GM21528 (cell line): ENCODE measurements at regions not wholly inside any gene's neighbourhood (a gene's known extent, or its start where the extent isn't known, plus 50 kb on each side); places are given as distances from the start of the nearest gene placed in this dataset.

Source experiments
- ATAC-seq: cut with Tn5 transposase; IDR thresholded peaks from one replicate; pipeline ENCODE4 v1.9.1; 2021; ENCODE audit warnings: mild to moderate bottlenecking, moderate library complexity; ENCODE audit not compliant: unreplicated experiment, low FRiP score

DNA sequence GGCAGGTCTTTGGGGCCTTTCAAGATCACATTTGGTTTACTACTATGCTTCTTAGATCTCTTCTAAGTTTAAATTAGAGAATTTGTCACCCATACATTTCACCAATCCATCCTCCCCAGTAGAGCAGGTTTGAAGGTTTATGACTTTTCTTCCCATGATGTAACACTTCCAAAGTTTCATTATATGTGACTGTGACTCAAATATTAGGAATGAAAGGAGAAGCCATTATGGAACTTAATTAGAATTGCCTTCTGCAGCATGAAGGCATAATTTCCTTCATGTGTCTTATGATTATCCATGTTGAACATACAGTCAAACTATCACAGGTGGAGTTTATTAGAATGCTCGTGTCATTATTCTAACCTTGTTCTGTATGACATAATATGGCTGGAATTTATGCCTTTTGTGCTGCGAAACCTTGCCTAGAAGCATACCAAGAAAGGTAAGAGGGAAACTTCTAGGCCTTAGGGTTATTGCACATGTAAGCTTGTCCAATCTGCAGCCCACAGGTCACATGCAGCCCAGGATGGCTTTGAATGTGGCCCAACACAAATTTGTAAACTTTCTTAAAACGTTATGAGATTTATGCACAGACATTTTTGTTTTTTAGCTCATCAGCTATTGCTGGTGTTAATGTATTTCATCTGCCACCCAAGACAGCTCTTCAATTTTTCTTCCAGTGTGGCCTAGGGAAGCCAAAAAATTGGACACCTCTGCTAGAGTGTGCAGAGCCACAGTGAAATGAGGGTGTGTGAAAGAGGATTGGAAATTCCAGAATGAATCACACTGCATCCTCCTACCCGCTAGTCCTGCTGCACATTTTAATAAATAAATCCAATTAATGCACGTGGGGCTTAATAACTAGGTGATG lies 133.6 kb downstream of the TMEM26 start:
- no peak for ATAC-seq

- ATAC-seq: no peak
Measured at GRCh38 chr10:61318429-61318828, 134.8 kb downstream of the TMEM26 start.

DNA sequence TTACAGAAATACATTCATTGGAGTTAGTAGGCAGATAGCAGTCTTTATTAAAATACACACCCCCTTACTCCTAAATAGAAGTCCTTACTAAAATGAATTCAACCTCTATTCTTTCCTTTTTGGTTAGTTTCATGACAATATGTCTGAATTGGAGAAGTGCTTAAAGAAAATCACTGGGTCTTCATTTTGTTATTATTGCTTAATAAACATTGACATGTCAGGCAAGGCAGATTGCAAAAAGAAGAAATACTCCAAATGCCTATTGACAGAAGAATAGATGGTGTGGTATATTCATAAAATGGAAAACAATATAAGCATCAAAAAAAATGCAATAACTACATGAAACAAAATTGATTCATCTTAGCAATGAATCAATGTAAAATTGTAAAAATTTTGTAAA lies 135.5 kb downstream of the TMEM26 start:
- ATAC-seq: no peak

- ATAC-seq: no peak
Measured at GRCh38 chr10:61316676-61317265, 136.4 kb downstream of the TMEM26 start.

GRCh38 chr10:61314273-61314672 lies 138.9 kb downstream of the TMEM26 start:
- ATAC-seq: no peak

GRCh38 chr10:61313460-61313859 lies 139.7 kb downstream of the TMEM26 start:
- no peak for ATAC-seq

DNA sequence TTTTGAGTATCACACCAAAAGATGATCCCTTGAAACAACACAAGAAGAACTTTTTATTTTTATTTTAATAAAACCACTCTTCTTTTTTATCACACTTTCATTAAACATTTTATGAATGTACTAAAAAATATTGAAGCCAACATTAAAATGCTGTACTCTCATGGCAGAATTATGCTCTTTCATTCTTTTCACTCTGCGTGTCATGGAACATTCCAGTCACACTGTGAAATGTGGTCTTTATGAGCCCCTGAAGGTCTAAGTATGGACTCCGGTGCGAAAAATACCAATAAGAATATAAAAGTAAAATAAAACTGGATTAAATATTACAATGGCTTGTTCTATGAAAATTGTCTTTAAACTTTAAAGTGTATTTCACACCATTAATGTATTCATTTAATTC lies 148.4 kb downstream of the TMEM26 start:
- ATAC-seq: no peak

DNA sequence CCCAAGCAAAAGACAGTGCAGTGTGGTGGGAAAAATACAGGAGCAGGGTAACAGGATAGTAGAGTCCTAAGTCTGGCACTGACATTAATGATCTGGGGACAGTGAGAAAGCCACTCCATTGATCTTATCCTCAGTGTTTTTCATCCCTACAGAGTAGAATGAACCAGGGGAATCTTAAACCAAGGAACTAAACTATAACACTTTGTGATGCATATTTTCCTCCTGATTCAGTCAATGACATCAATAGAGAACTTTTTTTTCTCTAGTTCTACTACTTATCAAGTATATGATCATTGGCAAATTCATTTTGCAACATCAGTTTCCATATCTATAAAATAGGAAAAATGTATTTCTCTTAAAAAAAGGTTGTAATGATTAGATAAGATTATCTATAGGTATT lies 151.1 kb downstream of the TMEM26 start:
- ATAC-seq: no peak

GRCh38 chr10:61301575-61301974 lies 151.6 kb downstream of the TMEM26 start:
- no peak for ATAC-seq

DNA sequence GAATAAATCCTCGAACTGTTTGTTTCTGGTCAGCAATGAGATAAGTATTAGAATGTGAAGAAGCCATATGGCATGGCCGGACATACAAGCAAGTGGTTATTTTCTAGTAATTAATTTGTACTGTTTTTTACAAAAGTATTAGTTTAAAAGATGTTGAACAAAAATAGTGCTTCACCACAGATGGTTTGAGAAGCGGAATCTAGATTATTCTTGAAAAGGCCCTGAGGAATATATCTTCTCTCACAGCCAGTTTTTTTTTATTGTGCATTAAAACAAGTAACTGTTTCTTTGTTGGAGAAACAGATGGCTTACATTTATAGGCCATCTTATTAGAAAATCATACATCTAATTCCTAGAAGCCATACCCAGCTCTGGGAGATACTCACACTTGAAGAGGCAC lies 153.3 kb downstream of the TMEM26 start:
- ATAC-seq: no peak

DNA sequence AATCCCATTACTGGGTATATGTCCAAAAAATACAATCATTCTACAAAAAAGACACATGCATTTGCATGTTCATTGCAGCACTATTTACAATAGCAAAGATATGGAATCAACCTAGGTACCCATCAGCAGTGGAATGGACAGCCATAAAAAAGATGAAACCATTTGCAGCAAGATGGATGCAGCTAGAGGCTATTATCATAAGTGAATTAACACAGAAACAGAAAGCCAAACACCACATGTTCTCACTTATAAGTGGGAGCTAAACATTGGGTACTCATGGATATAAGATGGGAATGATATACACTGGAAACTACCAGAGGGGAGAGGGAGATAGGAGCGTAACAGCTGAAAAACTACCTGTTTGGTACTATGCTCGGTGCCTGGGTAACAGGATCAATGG lies 154.0 kb downstream of the TMEM26 start:
- no peak for ATAC-seq

- no peak for ATAC-seq
Measured at GRCh38 chr10:61298194-61298593, 155.0 kb downstream of the TMEM26 start.

- no peak for ATAC-seq
Measured at GRCh38 chr10:61296161-61296560, 157.0 kb downstream of the TMEM26 start.

GRCh38 chr10:61294131-61294530 lies 159.1 kb downstream of the TMEM26 start:
- ATAC-seq: no peak

DNA sequence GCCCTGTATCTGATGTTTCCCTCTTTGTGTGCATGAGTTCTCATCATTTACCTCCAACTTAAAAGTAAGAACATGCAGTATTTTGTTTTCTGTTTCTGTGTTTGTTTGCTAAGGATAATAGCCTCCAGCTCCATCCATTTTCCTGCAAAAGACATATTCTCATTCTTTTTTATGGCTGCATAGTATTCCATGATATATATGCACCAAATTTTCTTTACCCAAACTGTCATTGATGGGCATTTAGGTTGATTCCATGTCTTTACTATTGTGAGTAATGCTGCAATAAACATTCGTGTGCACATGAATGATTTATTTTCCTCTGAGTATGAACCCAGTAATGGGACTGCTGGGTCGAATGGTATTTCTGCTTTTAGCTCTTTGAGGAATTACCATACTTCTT lies 163.4 kb downstream of the TMEM26 start:
- no peak for ATAC-seq

DNA sequence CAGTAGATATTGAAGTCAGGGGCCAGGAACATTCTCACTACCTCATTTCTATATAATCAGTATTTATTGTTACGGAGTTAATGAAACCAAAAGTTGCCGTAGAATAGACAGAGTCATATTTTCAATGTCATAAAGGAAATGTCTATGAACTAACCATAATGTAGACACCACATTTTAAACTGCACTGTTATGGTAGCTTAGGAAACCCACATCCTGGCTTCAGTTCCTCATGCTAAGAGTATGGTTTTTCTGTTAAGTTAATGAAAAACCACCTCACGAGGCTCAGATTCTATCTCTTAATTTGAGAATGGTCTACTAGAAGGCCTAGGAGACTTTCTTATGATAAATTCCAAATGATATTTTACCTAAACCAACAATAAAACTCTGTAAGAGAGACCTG lies 166.5 kb downstream of the TMEM26 start:
- ATAC-seq: peak; percentile 100

- ATAC-seq: no peak
Measured at GRCh38 chr10:61285749-61286148, 167.4 kb downstream of the TMEM26 start.

- no peak for ATAC-seq
Measured at GRCh38 chr10:61284222-61284890, 168.8 kb downstream of the TMEM26 start.

GRCh38 chr10:61283481-61284221 lies 169.5 kb downstream of the TMEM26 start:
- no peak for ATAC-seq

- ATAC-seq: no peak
Measured at GRCh38 chr10:61283066-61283465, 170.1 kb downstream of the TMEM26 start.

DNA sequence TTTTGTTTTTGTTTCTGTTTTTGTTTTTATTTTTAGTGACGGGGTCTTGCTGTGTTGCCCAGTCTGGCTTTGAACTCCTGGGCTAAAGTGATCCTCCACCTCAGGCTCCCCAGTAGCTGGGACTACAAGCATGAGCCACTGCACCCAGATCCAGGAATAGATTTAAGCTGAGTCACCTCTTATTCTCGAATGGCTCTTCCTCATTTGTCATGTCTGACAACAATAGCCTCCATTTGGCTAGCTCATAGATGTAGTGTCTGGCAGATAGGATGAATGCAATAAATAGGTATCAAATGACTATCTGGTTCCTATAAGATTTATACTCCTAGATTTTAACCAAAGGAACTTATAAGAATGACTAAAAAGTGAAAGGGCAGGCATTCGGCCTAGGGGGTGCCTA lies 172.9 kb downstream of the TMEM26 start:
- no peak for ATAC-seq
